Esophagus muscularis mucosa (tissue), 3 donors: ENCODE measurements at regions not wholly inside any gene's neighbourhood (a gene's known extent, or its start where the extent isn't known, plus 50 kb on each side); places are given as distances from the start of the nearest gene placed in this dataset.

Source experiments
- POLR2AphosphoS5 ChIP-seq, 2 donors: sonication (generic); formaldehyde crosslinking; IDR thresholded peaks; one replicate each; pipeline ENCODE4 v1.6.1; 2017; ENCODE audit warnings: antibody characterized with exemption in 2 of 2
- TF ChIP-seq, protein P1 (sequence below), 3 experiments: fragments of 200-600 bp in 2 of 3; fragments of 450-650 bp in 1 of 3; sonication (generic) in 2 of 3; IDR thresholded peaks; one replicate each; pipeline ENCODE4 v1.5.1; 2017 to 2019; ENCODE audit warnings: antibody characterized with exemption in 3 of 3, mild to moderate bottlenecking in 2 of 3, moderate library complexity in 1 of 3

DNA sequence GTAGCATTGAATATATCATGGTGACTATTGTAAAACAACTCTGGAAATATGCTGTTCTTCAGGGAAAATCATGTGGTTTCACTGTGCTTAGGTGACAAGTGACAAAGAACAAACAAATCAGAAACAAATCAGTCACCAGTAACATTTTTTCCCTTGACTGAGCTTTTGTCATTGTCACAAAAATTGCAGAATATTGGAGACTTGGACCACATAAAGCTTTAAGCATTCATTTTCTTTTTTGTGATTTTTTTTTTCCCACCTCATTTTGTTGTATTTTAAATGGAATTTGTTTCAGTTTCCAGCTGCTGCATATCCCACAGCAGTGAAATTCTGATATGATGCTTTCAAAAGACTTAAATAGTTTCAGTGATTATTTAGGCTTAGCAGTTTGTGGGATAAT is 1088.4 kb downstream of the OTOL1 start:
- TF ChIP-seq, protein P1, sequence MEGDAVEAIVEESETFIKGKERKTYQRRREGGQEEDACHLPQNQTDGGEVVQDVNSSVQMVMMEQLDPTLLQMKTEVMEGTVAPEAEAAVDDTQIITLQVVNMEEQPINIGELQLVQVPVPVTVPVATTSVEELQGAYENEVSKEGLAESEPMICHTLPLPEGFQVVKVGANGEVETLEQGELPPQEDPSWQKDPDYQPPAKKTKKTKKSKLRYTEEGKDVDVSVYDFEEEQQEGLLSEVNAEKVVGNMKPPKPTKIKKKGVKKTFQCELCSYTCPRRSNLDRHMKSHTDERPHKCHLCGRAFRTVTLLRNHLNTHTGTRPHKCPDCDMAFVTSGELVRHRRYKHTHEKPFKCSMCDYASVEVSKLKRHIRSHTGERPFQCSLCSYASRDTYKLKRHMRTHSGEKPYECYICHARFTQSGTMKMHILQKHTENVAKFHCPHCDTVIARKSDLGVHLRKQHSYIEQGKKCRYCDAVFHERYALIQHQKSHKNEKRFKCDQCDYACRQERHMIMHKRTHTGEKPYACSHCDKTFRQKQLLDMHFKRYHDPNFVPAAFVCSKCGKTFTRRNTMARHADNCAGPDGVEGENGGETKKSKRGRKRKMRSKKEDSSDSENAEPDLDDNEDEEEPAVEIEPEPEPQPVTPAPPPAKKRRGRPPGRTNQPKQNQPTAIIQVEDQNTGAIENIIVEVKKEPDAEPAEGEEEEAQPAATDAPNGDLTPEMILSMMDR (IDR thresholded peaks at IDR 0.05): no peak
- no peak for TF ChIP-seq POLR2AphosphoS5 (IDR thresholded peaks at IDR 0.05)
